K562 (cell line): ENCODE measurements at regions not wholly inside any gene's neighbourhood (a gene's known extent, or its start where the extent isn't known, plus 50 kb on each side); places are given as distances from the start of the nearest gene placed in this dataset.

Experiments used
- ATAC-seq: fragments of 200-7000 bp; cut with Tn5 transposase; 3 replicates; pipeline ENCODE4 v1.9.1; 2020; ENCODE audit warnings: moderate library complexity
- BruUV-seq: library from RNA; stranded (reverse); fragments of 400-500 nt; replicated peaks from 2 replicates; lab custom pipeline; 2021; lab: Mats Ljungman, UMichigan
- CTCF ChIA-PET: fragments of 300-600 bp; formaldehyde crosslinking; extraction: SDS; loops from one replicate; lab custom pipeline; 2021; ENCODE audit warnings: low intra/inter-chr PET ratio; lab: Yijun Ruan, JAX
- POLR2A ChIA-PET: fragments of 300-600, 350-650 bp; sonication (Branson Sonifier 250); formaldehyde crosslinking; extraction: SDS; loops from one replicate; lab custom pipeline; 2021; ENCODE audit warnings: antibody characterized with exemption, inconsistent platforms; lab: Yijun Ruan, JAX
- DNase-seq, 4 experiments: peaks; one replicate each; pipeline versions ENCODE4 v3.0.0 to v3.0.0-alpha.2; 2011 to 2018; ENCODE audit warnings: low spot score in 3 of 4, mixed read lengths in 3 of 4; ENCODE audit errors: extremely low read depth in 1 of 4
- FAIRE-seq: peaks from 2 replicates; lab custom pipeline; 2011; peaks lifted over from hg19 to GRCh38; lab: Jason Lieb, UNC
- H2AFZ ChIP-seq: 2 replicates; pipeline ENCODE4 v1.6.0; 2011; ENCODE audit warnings: low read depth, low read length, control low read depth, inconsistent platforms
- H3K27ac ChIP-seq: fragments of 200-600 bp; 3 replicates; pipeline ENCODE4 v1.8.0; 2011; ENCODE audit warnings: low read depth, mild to moderate bottlenecking, control low read depth, inconsistent platforms, low read length, moderate library complexity, mixed read lengths; ENCODE audit errors: extremely low read depth
- H3K27me3 ChIP-seq, 2 experiments: fragments of 300-600 bp in 1 of 2; 2 replicates in 1 of 2; 3 replicates in 1 of 2; pipeline versions ENCODE4 v1.6.0 to v1.8.0; 2011; ENCODE audit warnings: inconsistent platforms in 2 of 2, low read length in 2 of 2, mild to moderate bottlenecking in 1 of 2, mixed read lengths in 1 of 2, moderate library complexity in 1 of 2; ENCODE audit not compliant: control insufficient read depth in 2 of 2, insufficient read depth in 2 of 2
- H3K36me3 ChIP-seq: fragments of 300-600 bp; 3 replicates; pipeline ENCODE4 v1.8.0; 2011; ENCODE audit warnings: mild to moderate bottlenecking, low read length, inconsistent platforms; ENCODE audit not compliant: control insufficient read depth, insufficient read depth
- H3K4me1 ChIP-seq, 2 experiments: fragments of 200-600 bp in 1 of 2; replicated peaks in 1 of 2; 2 replicates in 1 of 2; 3 replicates in 1 of 2; pipeline versions ENCODE4 v1.5.1 to v1.8.0; 2011; ENCODE audit warnings: inconsistent platforms in 2 of 2, low read length in 2 of 2, mild to moderate bottlenecking in 1 of 2, mixed read lengths in 1 of 2, moderate library complexity in 1 of 2; ENCODE audit not compliant: control insufficient read depth in 2 of 2, insufficient read depth in 2 of 2
- H3K4me2 ChIP-seq: 2 replicates; pipeline ENCODE4 v1.6.1; 2011; ENCODE audit warnings: low read length, control low read depth, inconsistent platforms, mixed read lengths; ENCODE audit not compliant: insufficient read depth
- H3K4me3 ChIP-seq: fragments of 200-600 bp; sonication (generic), shearing (Covaris generic); 2 replicates; pipeline ENCODE4 v1.5.1; 2016; ENCODE audit warnings: control low read depth, inconsistent platforms
- H3K79me2 ChIP-seq: fragments of 200-600 bp; 3 replicates; pipeline ENCODE4 v1.8.0; 2011; ENCODE audit warnings: low read length, inconsistent platforms; ENCODE audit not compliant: control insufficient read depth, insufficient read depth
- H3K9ac ChIP-seq, 2 experiments: 2 replicates each; pipeline versions ENCODE4 v1.6.0 to v1.6.1; 2011; ENCODE audit warnings: low read depth in 2 of 2, low read length in 2 of 2, control low read depth in 1 of 2, inconsistent platforms in 1 of 2, mild to moderate bottlenecking in 1 of 2, mixed read lengths in 1 of 2; ENCODE audit not compliant: insufficient read depth in 1 of 2
- H3K9me1 ChIP-seq: one replicate; pipeline ENCODE4 v1.6.0; 2011; ENCODE audit warnings: inconsistent platforms, mild to moderate bottlenecking, low read length, moderate library complexity; ENCODE audit not compliant: control insufficient read depth, insufficient read depth
- H3K9me3 ChIP-seq: replicated peaks from 2 replicates; pipeline ENCODE4 v1.5.1; 2011; ENCODE audit warnings: low read depth, low read length, inconsistent platforms; ENCODE audit not compliant: control insufficient read depth, insufficient read depth
- H4K20me1 ChIP-seq: replicated peaks from 2 replicates; pipeline ENCODE4 v1.6.1; 2011; ENCODE audit warnings: low read length, inconsistent platforms, mixed read lengths; ENCODE audit not compliant: control insufficient read depth, insufficient read depth
- BACH1 ChIP-seq: fragments of 200-800 bp; sonication (Bioruptor generic); IDR thresholded peaks from 2 replicates; pipeline ENCODE4 v1.6.1; 2016; ENCODE audit warnings: missing genetic modification characterization, missing compliant biosample characterization
- CEBPG ChIP-seq, 3 experiments: fragments of 200-800 bp in 1 of 3; sonication (Bioruptor generic) in 1 of 3; sonication (generic) in 1 of 3; formaldehyde crosslinking in 1 of 3; IDR thresholded peaks in 2 of 3; conservative IDR thresholded peaks in 1 of 3; 2 replicates each; pipeline versions ENCODE4 v1.6.1 to v1.8.0; 2016 to 2022; ENCODE audit warnings: missing compliant biosample characterization in 2 of 3, missing genetic modification characterization in 2 of 3, mild to moderate bottlenecking in 1 of 3, missing genetic modification reagents in 1 of 3
- CHD4 ChIP-seq: fragments of 200-600 bp; sonication (generic); IDR thresholded peaks from 3 replicates; pipeline ENCODE4 v1.6.1; 2012; ENCODE audit warnings: low read depth, mild to moderate bottlenecking, mixed read lengths, low read length, inconsistent platforms; ENCODE audit not compliant: insufficient read depth, insufficient replicate concordance, poor library complexity, severe bottlenecking
- HEY1 ChIP-seq: fragments of 250-450 bp; sonication (Bioruptor Pico); IDR thresholded peaks from 2 replicates; pipeline ENCODE4 v1.5.0; 2020; ENCODE audit warnings: mild to moderate bottlenecking, moderate library complexity, borderline replicate concordance
- JUND ChIP-seq, 2 experiments: IDR thresholded peaks; 2 replicates in 1 of 2; 3 replicates in 1 of 2; pipeline ENCODE4 v1.6.1; 2011; ENCODE audit warnings: borderline replicate concordance in 2 of 2, low read depth in 2 of 2, low read length in 2 of 2, improper control_type of control experiment in 1 of 2, missing biosample characterization in 1 of 2, missing genetic modification characterization in 1 of 2, missing genetic modification reagents in 1 of 2
- TCFL5 ChIP-seq: fragments of 250-450 bp; sonication (Bioruptor Pico); conservative IDR thresholded peaks from 2 replicates; pipeline ENCODE4 v1.6.1; 2021; ENCODE audit warnings: mild to moderate bottlenecking, moderate library complexity, matching md5 sums
- ZNF76 ChIP-seq: fragments of 250-450 bp; sonication (Bioruptor Pico); IDR thresholded peaks from 2 replicates; pipeline ENCODE4 v1.4.0; 2020; ENCODE audit warnings: mild to moderate bottlenecking, moderate library complexity, borderline replicate concordance
- ZNF764 ChIP-seq: fragments of 250-450 bp; sonication (Bioruptor Pico); IDR thresholded peaks from 2 replicates; pipeline ENCODE4 v1.4.0; 2020; ENCODE audit warnings: low read depth, mild to moderate bottlenecking, moderate library complexity
- ZSCAN29 ChIP-seq: fragments of 450-650 bp; IDR thresholded peaks from 2 replicates; pipeline ENCODE4 v1.6.1; 2017
- ZZZ3 ChIP-seq: fragments of 450-650 bp; IDR thresholded peaks from 2 replicates; pipeline ENCODE4 v1.6.1; 2016; ENCODE audit warnings: antibody characterized with exemption, mild to moderate bottlenecking, moderate library complexity
- WGBS: fragments of 100-300 bp; shearing (Covaris generic); methylation state at CpG from one replicate; pipeline ENCODE4 v1.1.6; 2016; ENCODE audit warnings: low coverage, mixed read lengths; ENCODE audit not compliant: insufficient coverage; ENCODE audit errors: missing lambda C conversion rate; 5-methylcytosine and 5-hydroxymethylcytosine counted together
- in situ Hi-C: fragments of 300-500 bp; cut with MboI; formaldehyde crosslinking; loops from 4 replicates; pipeline ENCODE4 v1.15.0; 2018; ENCODE audit warnings: inconsistent platforms, mixed read lengths
- intact Hi-C: fragments of 100-400 bp; cut with micrococcal nuclease; formaldehyde crosslinking; loops from 2 replicates; pipeline ENCODE4 v1.14.2; 2022
- TF ChIP-seq, protein P1 (sequence below): fragments of 450-650 bp; formaldehyde crosslinking; IDR thresholded peaks from 2 replicates; pipeline ENCODE4 v1.4.0; 2022; ENCODE audit warnings: mild to moderate bottlenecking, moderate library complexity
- TF ChIP-seq, protein P2 (sequence below): fragments of 450-650 bp; formaldehyde crosslinking; IDR thresholded peaks from 2 replicates; pipeline ENCODE4 v1.4.0; 2020; ENCODE audit warnings: mild to moderate bottlenecking
- TF ChIP-seq, protein P3 (sequence below): fragments of 250-450 bp; sonication (Bioruptor Pico); IDR thresholded peaks from 2 replicates; pipeline ENCODE4 v1.4.0; 2020; ENCODE audit warnings: borderline replicate concordance
- TF ChIP-seq, protein P4 (sequence below), 2 experiments: fragments of 450-650 bp; IDR thresholded peaks; 2 replicates each; pipeline ENCODE4 v1.6.1; 2018; ENCODE audit warnings: mild to moderate bottlenecking in 2 of 2, low read depth in 1 of 2; ENCODE audit not compliant: partially characterized antibody in 2 of 2

DNA sequence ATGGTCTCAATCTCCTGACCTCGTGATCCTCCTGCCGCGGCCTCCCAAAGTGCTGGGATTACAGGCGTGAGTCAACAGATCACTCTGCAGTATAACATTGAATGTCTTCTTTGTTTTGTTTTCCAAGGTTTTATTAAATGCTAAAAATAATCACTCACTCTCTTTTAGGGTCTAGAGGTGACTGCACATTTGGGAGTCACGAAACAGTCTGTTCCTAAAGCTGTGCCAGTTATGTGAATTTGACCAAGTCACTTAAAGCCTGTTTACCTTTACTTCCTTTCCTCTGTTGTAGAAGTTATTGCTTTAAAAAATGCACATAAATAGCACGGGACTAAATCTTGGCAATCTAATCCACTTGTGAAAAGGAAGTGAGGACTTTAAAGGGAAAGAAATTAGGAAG is 304.9 kb upstream of the PTGER4 start:
- CTCF ChIA-PET: no interaction called here
- no peak for TF ChIP-seq JUND (IDR thresholded peaks at IDR 0.05; ENCODE audit: borderline replicate concordance, low read depth, low read length)
- no peak for TF ChIP-seq JUND (tag; IDR thresholded peaks at IDR 0.05; ENCODE audit: borderline replicate concordance, low read depth, low read length)
- no peak for TF ChIP-seq TCFL5 (CRISPR knock-in tag)
- no peak for TF ChIP-seq ZNF764 (CRISPR knock-in tag)
- no peak for TF ChIP-seq BACH1 (tag)
- no peak for TF ChIP-seq CHD4
- TF ChIP-seq, protein P1, sequence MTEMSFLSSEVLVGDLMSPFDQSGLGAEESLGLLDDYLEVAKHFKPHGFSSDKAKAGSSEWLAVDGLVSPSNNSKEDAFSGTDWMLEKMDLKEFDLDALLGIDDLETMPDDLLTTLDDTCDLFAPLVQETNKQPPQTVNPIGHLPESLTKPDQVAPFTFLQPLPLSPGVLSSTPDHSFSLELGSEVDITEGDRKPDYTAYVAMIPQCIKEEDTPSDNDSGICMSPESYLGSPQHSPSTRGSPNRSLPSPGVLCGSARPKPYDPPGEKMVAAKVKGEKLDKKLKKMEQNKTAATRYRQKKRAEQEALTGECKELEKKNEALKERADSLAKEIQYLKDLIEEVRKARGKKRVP (CRISPR knock-in tag): no peak
- TF ChIP-seq ZSCAN29: no peak
- TF ChIP-seq, protein P2, sequence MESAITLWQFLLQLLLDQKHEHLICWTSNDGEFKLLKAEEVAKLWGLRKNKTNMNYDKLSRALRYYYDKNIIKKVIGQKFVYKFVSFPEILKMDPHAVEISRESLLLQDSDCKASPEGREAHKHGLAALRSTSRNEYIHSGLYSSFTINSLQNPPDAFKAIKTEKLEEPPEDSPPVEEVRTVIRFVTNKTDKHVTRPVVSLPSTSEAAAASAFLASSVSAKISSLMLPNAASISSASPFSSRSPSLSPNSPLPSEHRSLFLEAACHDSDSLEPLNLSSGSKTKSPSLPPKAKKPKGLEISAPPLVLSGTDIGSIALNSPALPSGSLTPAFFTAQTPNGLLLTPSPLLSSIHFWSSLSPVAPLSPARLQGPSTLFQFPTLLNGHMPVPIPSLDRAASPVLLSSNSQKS (CRISPR knock-in tag): no peak
- no peak for TF ChIP-seq ZZZ3
- TF ChIP-seq, protein P3, sequence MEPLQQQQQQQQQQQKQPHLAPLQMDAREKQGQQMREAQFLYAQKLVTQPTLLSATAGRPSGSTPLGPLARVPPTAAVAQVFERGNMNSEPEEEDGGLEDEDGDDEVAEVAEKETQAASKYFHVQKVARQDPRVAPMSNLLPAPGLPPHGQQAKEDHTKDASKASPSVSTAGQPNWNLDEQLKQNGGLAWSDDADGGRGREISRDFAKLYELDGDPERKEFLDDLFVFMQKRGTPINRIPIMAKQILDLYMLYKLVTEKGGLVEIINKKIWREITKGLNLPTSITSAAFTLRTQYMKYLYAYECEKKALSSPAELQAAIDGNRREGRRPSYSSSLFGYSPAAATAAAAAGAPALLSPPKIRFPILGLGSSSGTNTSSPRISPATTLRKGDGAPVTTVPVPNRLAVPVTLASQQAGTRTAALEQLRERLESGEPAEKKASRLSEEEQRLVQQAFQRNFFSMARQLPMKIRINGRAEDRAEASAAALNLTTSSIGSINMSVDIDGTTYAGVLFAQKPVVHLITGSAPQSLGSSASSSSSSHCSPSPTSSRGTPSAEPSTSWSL: no peak
- no peak for TF ChIP-seq HEY1 (CRISPR knock-in tag)
- TF ChIP-seq ZNF76 (CRISPR knock-in tag): no peak
- TF ChIP-seq, protein P4, sequence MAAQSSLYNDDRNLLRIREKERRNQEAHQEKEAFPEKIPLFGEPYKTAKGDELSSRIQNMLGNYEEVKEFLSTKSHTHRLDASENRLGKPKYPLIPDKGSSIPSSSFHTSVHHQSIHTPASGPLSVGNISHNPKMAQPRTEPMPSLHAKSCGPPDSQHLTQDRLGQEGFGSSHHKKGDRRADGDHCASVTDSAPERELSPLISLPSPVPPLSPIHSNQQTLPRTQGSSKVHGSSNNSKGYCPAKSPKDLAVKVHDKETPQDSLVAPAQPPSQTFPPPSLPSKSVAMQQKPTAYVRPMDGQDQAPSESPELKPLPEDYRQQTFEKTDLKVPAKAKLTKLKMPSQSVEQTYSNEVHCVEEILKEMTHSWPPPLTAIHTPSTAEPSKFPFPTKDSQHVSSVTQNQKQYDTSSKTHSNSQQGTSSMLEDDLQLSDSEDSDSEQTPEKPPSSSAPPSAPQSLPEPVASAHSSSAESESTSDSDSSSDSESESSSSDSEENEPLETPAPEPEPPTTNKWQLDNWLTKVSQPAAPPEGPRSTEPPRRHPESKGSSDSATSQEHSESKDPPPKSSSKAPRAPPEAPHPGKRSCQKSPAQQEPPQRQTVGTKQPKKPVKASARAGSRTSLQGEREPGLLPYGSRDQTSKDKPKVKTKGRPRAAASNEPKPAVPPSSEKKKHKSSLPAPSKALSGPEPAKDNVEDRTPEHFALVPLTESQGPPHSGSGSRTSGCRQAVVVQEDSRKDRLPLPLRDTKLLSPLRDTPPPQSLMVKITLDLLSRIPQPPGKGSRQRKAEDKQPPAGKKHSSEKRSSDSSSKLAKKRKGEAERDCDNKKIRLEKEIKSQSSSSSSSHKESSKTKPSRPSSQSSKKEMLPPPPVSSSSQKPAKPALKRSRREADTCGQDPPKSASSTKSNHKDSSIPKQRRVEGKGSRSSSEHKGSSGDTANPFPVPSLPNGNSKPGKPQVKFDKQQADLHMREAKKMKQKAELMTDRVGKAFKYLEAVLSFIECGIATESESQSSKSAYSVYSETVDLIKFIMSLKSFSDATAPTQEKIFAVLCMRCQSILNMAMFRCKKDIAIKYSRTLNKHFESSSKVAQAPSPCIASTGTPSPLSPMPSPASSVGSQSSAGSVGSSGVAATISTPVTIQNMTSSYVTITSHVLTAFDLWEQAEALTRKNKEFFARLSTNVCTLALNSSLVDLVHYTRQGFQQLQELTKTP (IDR thresholded peaks at IDR 0.05; ENCODE audit: low read depth in 1 of 2, partially characterized antibody in 2 of 2): no peak
- TF ChIP-seq CEBPG (CRISPR knock-in tag; IDR thresholded peaks at IDR 0.05): no peak
- no peak for TF ChIP-seq CEBPG (tag; conservative IDR thresholded peaks at IDR 0.05 in 1 of 2, IDR thresholded peaks at IDR 0.05 in 1 of 2)

More for the DNA sequence above, 304.9 kb upstream of the PTGER4 start:
- no peak for ATAC-seq
- Histone ChIP-seq H3K79me2 (no peaks in the 10 kb centered on the region), H3K4me1 (no peaks in the 10 kb centered on the region), H3K9me3 (no peaks in the 10 kb centered on the region), H3K36me3 (no peaks in the 10 kb centered on the region), H3K9me1 (no peaks in the 10 kb centered on the region), H3K27me3 (no peaks in the 10 kb centered on the region), H4K20me1 (no peaks in the 10 kb centered on the region), H3K9ac (no peak overlapping the region), H3K4me2 (no peak overlapping the region), H3K27ac (no peak overlapping the region), H2AFZ (no peak overlapping the region), H3K4me3 (no peak overlapping the region)
- BruUV-seq: no TSS peak
- in situ Hi-C loops (no loop called here), intact Hi-C loops (no loop called here)
- 2% methylated on average over 6 of the region's 6 CpGs for WGBS
- no peak for DNase-seq
- POLR2A ChIA-PET: no interaction called here
- no peak for FAIRE-seq
